Mesothelial cell of epicardium (in vitro differentiated cells): ENCODE measurements at regions not wholly inside any gene's neighbourhood (a gene's known extent, or its start where the extent isn't known, plus 50 kb on each side); places are given as distances from the start of the nearest gene placed in this dataset.

ENCODE experiments used
- DNase-seq, 2 experiments: peaks; one replicate each; pipeline ENCODE4 v3.0.0; 2021; ENCODE audit warnings: low spot score in 2 of 2; ENCODE audit not compliant: unreplicated experiment in 2 of 2
- H3K27ac Mint-ChIP-seq: 2 replicates; pipeline ENCODE4 v1.8.0; 2021; ENCODE audit warnings: mixed read lengths
- H3K27me3 Mint-ChIP-seq: 2 replicates; pipeline ENCODE4 v1.8.0; 2021; ENCODE audit warnings: low read depth, mixed read lengths
- H3K36me3 Mint-ChIP-seq: 2 replicates; pipeline ENCODE4 v1.8.0; 2021; ENCODE audit warnings: mixed read lengths
- H3K4me1 Mint-ChIP-seq: 2 replicates; pipeline ENCODE4 v1.8.0; 2021; ENCODE audit warnings: mixed read lengths
- H3K4me3 Mint-ChIP-seq: 2 replicates; pipeline ENCODE4 v1.8.0; 2021; ENCODE audit warnings: mild to moderate bottlenecking, moderate library complexity, mixed read lengths
- H3K9me3 Mint-ChIP-seq: 2 replicates; pipeline ENCODE4 v1.8.0; 2021; ENCODE audit warnings: mixed read lengths
- TF ChIP-seq, protein P1 (sequence below): fragments of 200-600 bp; sonication (generic); IDR thresholded peaks from one replicate; pipeline ENCODE4 v1.5.0; 2021; ENCODE audit warnings: antibody characterized with exemption; ENCODE audit not compliant: unreplicated experiment

DNA sequence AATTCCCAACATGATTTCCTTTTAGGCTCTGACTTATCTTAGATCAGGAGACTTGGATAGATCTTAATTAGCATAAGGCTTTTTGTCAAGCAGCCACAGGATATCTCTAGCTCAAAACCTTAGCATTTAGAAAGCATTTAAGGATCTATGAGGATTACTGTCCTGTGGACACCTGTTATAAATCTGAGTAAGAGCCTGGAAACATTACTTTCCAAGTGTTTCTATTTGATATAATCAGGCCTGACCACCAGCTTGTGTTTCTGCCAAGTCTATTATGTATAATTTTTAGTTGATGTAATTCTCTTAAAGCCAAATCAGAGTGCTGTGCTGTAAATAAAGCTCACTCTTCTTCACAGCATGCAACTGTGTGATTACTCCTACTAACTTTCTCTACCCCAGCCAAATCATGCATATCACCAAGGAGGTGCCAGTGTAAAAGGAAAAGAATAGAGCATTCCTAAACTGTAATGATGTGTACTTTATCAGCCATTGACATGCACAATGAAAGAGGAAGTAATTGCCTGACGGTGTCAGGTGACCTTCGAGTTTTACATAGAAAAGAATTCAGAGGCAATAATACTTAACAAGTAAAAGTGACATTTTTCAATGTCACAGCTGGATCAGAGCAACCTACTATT lies 309.9 kb upstream of the PRMT6 start:
- Mint-ChIP-seq H3K27ac (no peak overlapping the region), H3K9me3 (no peaks in the 10 kb centered on the region), H3K36me3 (no peaks in the 10 kb centered on the region), H3K27me3 (peaks cover 14% of the 10 kb centered on the region), H3K4me1 (peaks cover 8% of the 10 kb centered on the region), H3K4me3 (no peak overlapping the region)
- TF ChIP-seq, protein P1, sequence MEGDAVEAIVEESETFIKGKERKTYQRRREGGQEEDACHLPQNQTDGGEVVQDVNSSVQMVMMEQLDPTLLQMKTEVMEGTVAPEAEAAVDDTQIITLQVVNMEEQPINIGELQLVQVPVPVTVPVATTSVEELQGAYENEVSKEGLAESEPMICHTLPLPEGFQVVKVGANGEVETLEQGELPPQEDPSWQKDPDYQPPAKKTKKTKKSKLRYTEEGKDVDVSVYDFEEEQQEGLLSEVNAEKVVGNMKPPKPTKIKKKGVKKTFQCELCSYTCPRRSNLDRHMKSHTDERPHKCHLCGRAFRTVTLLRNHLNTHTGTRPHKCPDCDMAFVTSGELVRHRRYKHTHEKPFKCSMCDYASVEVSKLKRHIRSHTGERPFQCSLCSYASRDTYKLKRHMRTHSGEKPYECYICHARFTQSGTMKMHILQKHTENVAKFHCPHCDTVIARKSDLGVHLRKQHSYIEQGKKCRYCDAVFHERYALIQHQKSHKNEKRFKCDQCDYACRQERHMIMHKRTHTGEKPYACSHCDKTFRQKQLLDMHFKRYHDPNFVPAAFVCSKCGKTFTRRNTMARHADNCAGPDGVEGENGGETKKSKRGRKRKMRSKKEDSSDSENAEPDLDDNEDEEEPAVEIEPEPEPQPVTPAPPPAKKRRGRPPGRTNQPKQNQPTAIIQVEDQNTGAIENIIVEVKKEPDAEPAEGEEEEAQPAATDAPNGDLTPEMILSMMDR = no peak
- DNase-seq = no peak

DNA sequence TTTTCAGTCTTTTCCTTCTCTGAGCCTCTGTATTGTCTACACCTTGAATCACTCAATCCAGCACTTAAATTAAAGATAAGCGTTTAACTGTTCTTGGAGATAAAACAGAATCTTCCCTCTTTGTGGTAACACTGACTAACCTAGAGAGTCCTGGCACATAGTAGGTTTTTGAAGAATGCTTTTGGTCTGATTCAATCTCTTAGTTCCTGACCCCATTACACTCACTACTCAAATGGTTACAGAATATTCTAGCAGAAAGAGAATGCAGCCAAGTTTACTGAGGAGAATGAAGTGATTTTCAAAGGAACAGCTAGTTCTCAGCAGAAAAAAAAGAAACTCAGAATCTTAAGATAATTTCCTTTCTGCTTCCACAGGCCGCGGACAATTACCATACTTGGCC lies 309.2 kb upstream of the PRMT6 start:
- Mint-ChIP-seq H3K36me3 (no peaks in the 10 kb centered on the region), H3K4me1 (peaks cover 8% of the 10 kb centered on the region), H3K27me3 (peaks cover 14% of the 10 kb centered on the region), H3K9me3 (no peaks in the 10 kb centered on the region), H3K27ac (no peak overlapping the region), H3K4me3 (no peak overlapping the region)
- TF ChIP-seq, protein P1 = no peak
- no peak for DNase-seq

DNA sequence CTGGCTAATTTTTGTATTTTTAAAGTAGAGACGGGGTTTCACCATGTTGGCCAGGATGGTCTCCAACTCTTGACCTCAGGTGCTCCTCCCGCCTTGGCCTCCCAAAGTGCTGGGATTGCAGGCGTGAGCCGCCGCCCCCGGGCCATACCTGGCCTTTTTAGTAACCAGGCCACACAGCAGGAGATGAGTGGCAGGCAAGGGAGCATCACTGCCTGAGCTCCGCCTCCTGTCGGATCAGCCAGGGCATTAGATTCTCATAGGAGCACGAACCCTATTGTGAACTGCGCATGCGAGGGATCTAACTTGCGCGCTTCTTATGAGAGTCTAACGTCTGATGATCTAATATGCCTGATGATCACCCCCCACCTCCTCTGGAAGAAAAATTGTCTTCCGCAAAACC lies 308.7 kb upstream of the PRMT6 start:
- no peak overlapping the region for H3K4me3 Mint-ChIP-seq
- TF ChIP-seq, protein P1 = no peak
- H3K27me3 Mint-ChIP-seq = peaks cover 10% of the 10 kb centered on the region
- no peak for DNase-seq
- H3K9me3 Mint-ChIP-seq = no peaks in the 10 kb centered on the region
- no peak overlapping the region for H3K27ac Mint-ChIP-seq
- no peaks in the 10 kb centered on the region for H3K36me3 Mint-ChIP-seq
- peaks cover 8% of the 10 kb centered on the region for H3K4me1 Mint-ChIP-seq

DNA sequence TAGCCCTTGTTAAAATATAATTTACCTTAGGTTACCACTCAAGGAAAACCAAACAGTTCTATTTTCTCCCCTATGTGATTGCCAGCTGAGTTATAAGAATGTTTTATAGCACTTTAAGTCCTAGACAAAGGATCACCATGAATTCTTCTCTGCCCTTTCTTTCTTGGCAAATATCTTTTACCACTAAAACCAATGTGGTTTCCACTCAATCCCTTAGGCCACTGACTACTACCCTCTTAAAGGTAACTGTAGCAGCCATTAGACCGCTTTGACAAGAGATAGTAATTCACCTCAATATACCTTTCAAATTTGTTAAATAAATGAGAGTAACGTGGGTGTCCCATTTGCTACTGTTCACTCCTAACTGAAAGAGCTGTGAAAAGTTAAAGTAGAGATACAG lies 307.9 kb upstream of the PRMT6 start:
- no peak for DNase-seq
- H3K36me3 Mint-ChIP-seq = no peaks in the 10 kb centered on the region
- peaks cover 8% of the 10 kb centered on the region for H3K4me1 Mint-ChIP-seq
- TF ChIP-seq, protein P1 = no peak
- peaks cover 5% of the 10 kb centered on the region for H3K27me3 Mint-ChIP-seq
- no peaks in the 10 kb centered on the region for H3K9me3 Mint-ChIP-seq
- H3K4me3 Mint-ChIP-seq = no peak overlapping the region
- H3K27ac Mint-ChIP-seq = no peak overlapping the region

DNA sequence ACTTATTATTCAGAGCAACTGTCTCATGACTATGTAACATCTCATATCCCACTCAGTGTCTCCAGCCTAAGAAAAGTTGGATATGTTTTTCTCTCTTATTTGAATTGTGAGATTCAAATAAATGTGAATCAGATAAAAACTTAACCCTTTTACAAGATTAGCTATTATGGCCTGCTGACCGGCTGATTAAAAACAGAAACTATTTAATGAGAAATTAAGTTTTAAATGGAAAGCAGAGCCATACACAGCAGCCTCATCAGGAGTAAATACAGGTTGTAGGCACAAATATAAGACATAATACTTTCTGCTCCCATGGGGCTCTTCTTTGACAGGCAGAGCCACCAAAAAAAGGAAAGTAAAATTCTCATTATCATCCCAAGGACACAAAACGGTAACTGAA lies 307.0 kb upstream of the PRMT6 start:
- no peaks in the 10 kb centered on the region for H3K27me3 Mint-ChIP-seq
- peaks cover 8% of the 10 kb centered on the region for H3K4me1 Mint-ChIP-seq
- H3K36me3 Mint-ChIP-seq = no peaks in the 10 kb centered on the region
- TF ChIP-seq, protein P1 = no peak
- no peak for DNase-seq
- no peak overlapping the region for H3K4me3 Mint-ChIP-seq
- H3K9me3 Mint-ChIP-seq = no peaks in the 10 kb centered on the region
- no peak overlapping the region for H3K27ac Mint-ChIP-seq

DNA sequence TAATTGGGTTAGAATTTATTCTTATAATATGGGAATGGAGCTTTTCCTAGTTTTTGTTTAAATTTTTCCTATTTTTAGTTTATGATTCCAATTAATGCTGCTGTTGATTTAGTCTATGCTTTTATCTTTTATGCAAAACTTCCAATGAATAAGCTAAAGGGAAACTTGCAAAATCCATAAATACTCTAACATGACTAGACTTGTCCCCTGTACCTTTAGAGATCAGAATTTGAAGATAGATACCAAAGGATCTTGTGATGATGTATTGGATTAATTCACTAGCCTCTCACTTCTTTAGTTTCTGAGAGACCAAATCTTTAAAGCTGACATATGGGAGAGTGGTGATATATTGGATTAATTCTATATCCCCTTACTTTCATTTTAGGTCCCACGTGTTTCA lies 306.6 kb upstream of the PRMT6 start:
- Mint-ChIP-seq H3K4me3 (no peak overlapping the region), H3K27me3 (no peaks in the 10 kb centered on the region), H3K9me3 (no peaks in the 10 kb centered on the region), H3K27ac (no peak overlapping the region), H3K4me1 (peaks cover 8% of the 10 kb centered on the region), H3K36me3 (no peaks in the 10 kb centered on the region)
- DNase-seq = no peak
- TF ChIP-seq, protein P1 = no peak
